PC-9 (cell line): ENCODE measurements at regions not wholly inside any gene's neighbourhood (a gene's known extent, or its start where the extent isn't known, plus 50 kb on each side); places are given as distances from the start of the nearest gene placed in this dataset.

Source experiments
- CTCF ChIP-seq: fragments of 200-600 bp; sonication (generic); conservative IDR thresholded peaks from 2 replicates; pipeline ENCODE4 v1.6.1; 2017; ENCODE audit warnings: mixed run types, antibody characterized with exemption, mild to moderate bottlenecking, moderate library complexity
- EZH2 ChIP-seq: fragments of 200-600 bp; sonication (generic); IDR thresholded peaks from 2 replicates; pipeline ENCODE4 v1.8.0; 2017; ENCODE audit warnings: antibody characterized with exemption, low read depth

- TF ChIP-seq CTCF = no peak
- TF ChIP-seq EZH2 = no peak
These were observed 53.1 kb upstream of the MAP3K13 start for GRCh38 chr3:185309795-185310194.
